ENCODE measurements at regions not wholly inside any gene's neighbourhood (a gene's known extent, or its start where the extent isn't known, plus 50 kb on each side); places are given as distances from the start of the nearest gene placed in this dataset.

DNA sequence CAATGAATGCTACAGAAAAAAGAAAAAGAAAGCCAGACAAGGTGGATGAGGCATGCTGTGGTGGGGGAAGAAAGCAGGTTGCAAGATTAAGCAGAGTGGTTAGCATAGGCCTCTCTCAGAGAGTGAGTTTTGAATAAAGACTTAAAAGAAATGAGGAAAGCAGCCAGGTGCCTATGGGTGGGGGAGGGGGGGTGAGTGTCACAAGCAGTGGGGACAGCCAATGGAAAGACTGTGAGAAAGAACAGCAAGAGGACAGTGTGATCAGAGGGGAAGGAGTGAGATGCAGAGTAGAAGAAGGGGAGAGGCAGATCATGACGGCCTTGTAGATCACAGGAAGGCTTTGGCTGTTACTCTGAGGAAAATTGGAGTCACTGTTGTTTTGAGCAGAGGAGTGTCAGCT lies 162.5 kb downstream of the SOX3 start (continued):
- TF ChIP-seq, protein P1, sequence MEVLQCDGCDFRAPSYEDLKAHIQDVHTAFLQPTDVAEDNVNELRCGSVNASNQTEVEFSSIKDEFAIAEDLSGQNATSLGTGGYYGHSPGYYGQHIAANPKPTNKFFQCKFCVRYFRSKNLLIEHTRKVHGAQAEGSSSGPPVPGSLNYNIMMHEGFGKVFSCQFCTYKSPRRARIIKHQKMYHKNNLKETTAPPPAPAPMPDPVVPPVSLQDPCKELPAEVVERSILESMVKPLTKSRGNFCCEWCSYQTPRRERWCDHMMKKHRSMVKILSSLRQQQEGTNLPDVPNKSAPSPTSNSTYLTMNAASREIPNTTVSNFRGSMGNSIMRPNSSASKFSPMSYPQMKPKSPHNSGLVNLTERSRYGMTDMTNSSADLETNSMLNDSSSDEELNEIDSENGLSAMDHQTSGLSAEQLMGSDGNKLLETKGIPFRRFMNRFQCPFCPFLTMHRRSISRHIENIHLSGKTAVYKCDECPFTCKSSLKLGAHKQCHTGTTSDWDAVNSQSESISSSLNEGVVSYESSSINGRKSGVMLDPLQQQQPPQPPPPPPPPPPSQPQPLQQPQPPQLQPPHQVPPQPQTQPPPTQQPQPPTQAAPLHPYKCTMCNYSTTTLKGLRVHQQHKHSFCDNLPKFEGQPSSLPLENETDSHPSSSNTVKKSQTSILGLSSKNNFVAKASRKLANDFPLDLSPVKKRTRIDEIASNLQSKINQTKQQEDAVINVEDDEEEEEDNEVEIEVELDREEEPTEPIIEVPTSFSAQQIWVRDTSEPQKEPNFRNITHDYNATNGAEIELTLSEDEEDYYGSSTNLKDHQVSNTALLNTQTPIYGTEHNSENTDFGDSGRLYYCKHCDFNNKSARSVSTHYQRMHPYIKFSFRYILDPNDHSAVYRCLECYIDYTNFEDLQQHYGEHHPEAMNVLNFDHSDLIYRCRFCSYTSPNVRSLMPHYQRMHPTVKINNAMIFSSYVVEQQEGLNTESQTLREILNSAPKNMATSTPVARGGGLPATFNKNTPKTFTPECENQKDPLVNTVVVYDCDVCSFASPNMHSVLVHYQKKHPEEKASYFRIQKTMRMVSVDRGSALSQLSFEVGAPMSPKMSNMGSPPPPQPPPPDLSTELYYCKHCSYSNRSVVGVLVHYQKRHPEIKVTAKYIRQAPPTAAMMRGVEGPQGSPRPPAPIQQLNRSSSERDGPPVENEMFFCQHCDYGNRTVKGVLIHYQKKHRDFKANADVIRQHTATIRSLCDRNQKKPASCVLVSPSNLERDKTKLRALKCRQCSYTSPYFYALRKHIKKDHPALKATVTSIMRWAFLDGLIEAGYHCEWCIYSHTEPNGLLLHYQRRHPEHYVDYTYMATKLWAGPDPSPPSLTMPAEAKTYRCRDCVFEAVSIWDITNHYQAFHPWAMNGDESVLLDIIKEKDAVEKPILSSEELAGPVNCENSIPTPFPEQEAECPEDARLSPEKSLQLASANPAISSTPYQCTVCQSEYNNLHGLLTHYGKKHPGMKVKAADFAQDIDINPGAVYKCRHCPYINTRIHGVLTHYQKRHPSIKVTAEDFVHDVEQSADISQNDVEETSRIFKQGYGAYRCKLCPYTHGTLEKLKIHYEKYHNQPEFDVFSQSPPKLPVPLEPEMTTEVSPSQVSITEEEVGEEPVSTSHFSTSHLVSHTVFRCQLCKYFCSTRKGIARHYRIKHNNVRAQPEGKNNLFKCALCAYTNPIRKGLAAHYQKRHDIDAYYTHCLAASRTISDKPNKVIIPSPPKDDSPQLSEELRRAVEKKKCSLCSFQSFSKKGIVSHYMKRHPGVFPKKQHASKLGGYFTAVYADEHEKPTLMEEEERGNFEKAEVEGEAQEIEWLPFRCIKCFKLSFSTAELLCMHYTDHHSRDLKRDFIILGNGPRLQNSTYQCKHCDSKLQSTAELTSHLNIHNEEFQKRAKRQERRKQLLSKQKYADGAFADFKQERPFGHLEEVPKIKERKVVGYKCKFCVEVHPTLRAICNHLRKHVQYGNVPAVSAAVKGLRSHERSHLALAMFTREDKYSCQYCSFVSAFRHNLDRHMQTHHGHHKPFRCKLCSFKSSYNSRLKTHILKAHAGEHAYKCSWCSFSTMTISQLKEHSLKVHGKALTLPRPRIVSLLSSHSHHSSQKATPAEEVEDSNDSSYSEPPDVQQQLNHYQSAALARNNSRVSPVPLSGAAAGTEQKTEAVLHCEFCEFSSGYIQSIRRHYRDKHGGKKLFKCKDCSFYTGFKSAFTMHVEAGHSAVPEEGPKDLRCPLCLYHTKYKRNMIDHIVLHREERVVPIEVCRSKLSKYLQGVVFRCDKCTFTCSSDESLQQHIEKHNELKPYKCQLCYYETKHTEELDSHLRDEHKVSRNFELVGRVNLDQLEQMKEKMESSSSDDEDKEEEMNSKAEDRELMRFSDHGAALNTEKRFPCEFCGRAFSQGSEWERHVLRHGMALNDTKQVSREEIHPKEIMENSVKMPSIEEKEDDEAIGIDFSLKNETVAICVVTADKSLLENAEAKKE (CRISPR knock-in tag; IDR thresholded peaks at IDR 0.05), result no peak
- TF ChIP-seq, protein P2, sequence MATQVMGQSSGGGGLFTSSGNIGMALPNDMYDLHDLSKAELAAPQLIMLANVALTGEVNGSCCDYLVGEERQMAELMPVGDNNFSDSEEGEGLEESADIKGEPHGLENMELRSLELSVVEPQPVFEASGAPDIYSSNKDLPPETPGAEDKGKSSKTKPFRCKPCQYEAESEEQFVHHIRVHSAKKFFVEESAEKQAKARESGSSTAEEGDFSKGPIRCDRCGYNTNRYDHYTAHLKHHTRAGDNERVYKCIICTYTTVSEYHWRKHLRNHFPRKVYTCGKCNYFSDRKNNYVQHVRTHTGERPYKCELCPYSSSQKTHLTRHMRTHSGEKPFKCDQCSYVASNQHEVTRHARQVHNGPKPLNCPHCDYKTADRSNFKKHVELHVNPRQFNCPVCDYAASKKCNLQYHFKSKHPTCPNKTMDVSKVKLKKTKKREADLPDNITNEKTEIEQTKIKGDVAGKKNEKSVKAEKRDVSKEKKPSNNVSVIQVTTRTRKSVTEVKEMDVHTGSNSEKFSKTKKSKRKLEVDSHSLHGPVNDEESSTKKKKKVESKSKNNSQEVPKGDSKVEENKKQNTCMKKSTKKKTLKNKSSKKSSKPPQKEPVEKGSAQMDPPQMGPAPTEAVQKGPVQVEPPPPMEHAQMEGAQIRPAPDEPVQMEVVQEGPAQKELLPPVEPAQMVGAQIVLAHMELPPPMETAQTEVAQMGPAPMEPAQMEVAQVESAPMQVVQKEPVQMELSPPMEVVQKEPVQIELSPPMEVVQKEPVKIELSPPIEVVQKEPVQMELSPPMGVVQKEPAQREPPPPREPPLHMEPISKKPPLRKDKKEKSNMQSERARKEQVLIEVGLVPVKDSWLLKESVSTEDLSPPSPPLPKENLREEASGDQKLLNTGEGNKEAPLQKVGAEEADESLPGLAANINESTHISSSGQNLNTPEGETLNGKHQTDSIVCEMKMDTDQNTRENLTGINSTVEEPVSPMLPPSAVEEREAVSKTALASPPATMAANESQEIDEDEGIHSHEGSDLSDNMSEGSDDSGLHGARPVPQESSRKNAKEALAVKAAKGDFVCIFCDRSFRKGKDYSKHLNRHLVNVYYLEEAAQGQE (IDR thresholded peaks at IDR 0.05; ENCODE audit: unreplicated experiment), result no peak
- no peak for TF ChIP-seq STAT1 (IDR thresholded peaks at IDR 0.05; ENCODE audit: unreplicated experiment)

DNA sequence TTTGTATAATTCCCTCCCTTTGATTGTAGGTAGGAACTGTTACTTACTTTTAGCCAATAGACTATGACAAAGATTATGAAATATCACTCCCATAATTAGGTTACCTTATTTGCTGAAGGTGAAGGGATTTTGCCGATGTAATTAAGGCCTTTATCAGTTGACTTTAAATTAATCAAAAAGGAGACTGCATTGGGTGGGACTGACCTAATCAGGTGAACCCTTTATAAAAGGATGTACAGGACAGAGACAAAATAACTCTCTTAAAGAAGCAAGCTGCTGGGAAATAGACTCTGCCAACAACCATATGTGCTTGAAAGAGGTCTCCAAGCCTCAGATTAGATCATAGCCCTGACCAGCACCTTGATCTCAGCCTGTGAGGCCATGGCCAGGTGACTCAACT lies 167.6 kb downstream of the SOX3 start:
- H3K36me3 ChIP-seq (ENCODE audit: insufficient read depth), result no peaks in the 10 kb centered on the region
- no peaks in the 10 kb centered on the region for H3K9me2 ChIP-seq (ENCODE audit: insufficient read depth)
- no peak for TF ChIP-seq ZNF331 (CRISPR knock-in tag; IDR thresholded peaks at IDR 0.05; ENCODE audit: low read depth)
- no peak for TF ChIP-seq EZH2phosphoT487 (IDR thresholded peaks at IDR 0.05; ENCODE audit: unreplicated experiment)
- no peak for TF ChIP-seq CREB1 (CRISPR knock-in tag; IDR thresholded peaks at IDR 0.05; ENCODE audit: low read depth)
- no peak for TF ChIP-seq POLR2AphosphoS5 (IDR thresholded peaks at IDR 0.05; ENCODE audit: low read depth)
- TF ChIP-seq, protein P3, sequence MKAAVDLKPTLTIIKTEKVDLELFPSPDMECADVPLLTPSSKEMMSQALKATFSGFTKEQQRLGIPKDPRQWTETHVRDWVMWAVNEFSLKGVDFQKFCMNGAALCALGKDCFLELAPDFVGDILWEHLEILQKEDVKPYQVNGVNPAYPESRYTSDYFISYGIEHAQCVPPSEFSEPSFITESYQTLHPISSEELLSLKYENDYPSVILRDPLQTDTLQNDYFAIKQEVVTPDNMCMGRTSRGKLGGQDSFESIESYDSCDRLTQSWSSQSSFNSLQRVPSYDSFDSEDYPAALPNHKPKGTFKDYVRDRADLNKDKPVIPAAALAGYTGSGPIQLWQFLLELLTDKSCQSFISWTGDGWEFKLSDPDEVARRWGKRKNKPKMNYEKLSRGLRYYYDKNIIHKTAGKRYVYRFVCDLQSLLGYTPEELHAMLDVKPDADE (IDR thresholded peaks at IDR 0.05), result no peak
- no peak for TF ChIP-seq EZH2 (IDR thresholded peaks at IDR 0.05; ENCODE audit: low read depth, unreplicated experiment)

More for the DNA sequence above, 167.6 kb downstream of the SOX3 start:
- no peak overlapping the region for H3K4me3 Mint-ChIP-seq
- Histone ChIP-seq H4K20me1 (replicated peaks; ENCODE audit: insufficient read depth) (no peaks in the 10 kb centered on the region), H3K27ac (ENCODE audit: low read depth) (no peak overlapping the region), H3K79me2 (replicated peaks; ENCODE audit: insufficient read depth) (no peaks in the 10 kb centered on the region), H3K4me1 (ENCODE audit: insufficient read depth) (peaks cover 14% of the 10 kb centered on the region), H2AFZ (no peak overlapping the region), H3F3A (replicated peaks; ENCODE audit: low read depth) (no peaks in the 10 kb centered on the region), H3K27me3 (ENCODE audit: insufficient read depth) (no peaks in the 10 kb centered on the region), H3K4me3 (no peak overlapping the region), H3K4me2 (no peak overlapping the region)
- no peak overlapping the region for H3K27ac Mint-ChIP-seq
- DNase-seq (ENCODE audit: low spot score) (no peak), ATAC-seq (no peak)
- H3K4me1 Mint-ChIP-seq, result peaks cover 12% of the 10 kb centered on the region
- no peaks in the 10 kb centered on the region for H3K27me3 Mint-ChIP-seq (ENCODE audit: insufficient read depth, low read depth, poor library complexity)
- H3K36me3 Mint-ChIP-seq (ENCODE audit: low read depth), result no peaks in the 10 kb centered on the region
- H3K9me3 Mint-ChIP-seq, result no peaks in the 10 kb centered on the region

All from GM23338 (cell line).